ENCODE measurements at regions not wholly inside any gene's neighbourhood (a gene's known extent, or its start where the extent isn't known, plus 50 kb on each side); places are given as distances from the start of the nearest gene placed in this dataset.

GRCh38 chr11:92841719-92842118, 127.7 kb upstream of the MTNR1B start:
- DNase-seq = no peak

GRCh38 chr11:92843455-92843854, 126.0 kb upstream of the MTNR1B start:
- no peak for DNase-seq

GRCh38 chr11:92844197-92844596, 125.3 kb upstream of the MTNR1B start:
- DNase-seq = no peak

GRCh38 chr11:92845390-92845789, 124.1 kb upstream of the MTNR1B start:
- DNase-seq = no peak

DNA sequence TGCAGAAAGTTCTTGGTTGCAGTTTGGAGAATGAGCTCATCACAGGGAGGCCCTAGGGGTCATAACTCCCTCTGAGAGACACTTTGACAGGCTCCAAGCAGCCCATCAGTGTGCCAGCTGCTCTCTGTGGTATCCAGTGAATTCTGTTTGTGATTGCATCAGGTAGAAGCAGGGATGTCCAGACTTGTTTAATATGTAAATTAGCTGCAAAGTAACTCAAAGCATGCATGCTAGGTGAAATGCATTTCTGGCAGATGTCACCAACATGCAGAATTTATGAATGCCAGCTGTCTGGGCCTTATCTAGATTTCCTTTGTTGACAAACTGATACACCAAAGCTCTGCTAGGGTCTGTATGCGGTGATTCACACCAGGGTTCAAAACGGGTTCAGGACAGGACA, 123.6 kb upstream of the MTNR1B start:
- DNase-seq = no peak

DNA sequence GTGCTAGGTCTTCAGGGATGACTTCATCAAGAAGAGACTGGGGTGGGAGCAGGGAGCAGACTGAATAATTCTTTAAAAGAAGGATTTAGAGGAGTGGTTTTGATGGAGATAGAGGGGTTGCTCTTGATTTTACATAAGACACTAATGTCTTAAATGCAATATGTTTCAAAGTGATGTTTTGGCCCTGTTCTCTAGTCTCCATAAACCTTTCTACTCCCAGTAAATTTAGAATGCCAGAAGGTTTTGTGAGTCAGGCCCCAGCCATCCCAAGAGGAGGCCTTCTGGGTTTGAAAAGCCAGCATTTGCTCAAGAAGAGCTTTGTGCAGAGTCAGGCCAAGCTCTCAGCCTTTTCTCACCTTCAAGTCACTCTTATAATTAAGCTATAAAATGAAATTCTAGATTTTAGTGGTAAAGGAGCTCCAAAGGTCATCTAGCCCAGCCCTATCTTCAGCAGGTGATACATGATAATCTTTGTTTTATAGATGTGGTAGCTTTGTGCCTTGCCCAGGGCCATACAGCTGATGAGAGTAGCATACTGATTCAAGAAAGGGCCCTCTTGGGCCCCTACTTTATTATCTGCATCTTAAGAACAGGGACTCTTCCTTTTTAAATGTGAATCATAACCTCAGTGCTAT, 122.8 kb upstream of the MTNR1B start:
- no peak for DNase-seq

- DNase-seq = no peak
Measured at GRCh38 chr11:92848578-92848977, 120.9 kb upstream of the MTNR1B start.

DNA sequence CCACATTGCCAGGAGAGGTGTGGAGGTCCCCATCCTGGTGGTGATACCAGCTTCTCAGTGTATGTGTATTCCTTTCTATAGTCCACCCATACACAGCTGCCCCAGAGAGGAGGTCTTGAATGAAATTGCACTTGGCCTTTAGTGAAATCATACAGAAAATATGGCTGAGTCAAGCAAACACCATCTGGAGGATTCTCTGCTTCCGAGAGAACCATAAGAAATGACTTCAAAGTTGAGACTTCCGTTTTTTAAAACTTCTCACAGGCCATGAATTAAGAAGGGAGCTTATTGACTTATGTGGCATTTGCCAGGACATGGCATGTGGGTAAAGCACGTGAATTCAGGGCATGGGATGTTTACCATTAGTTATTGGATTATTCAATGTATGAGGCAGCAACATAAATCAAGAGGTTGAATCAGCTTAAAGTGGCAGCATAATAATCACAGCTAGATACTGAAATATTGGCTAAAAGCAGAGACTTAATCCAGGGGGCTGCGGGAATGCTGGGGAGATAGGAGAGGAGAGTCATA, 119.1 kb upstream of the MTNR1B start:
- no peak for DNase-seq

- no peak for DNase-seq
Measured at GRCh38 chr11:92852229-92852628, 117.2 kb upstream of the MTNR1B start.

GRCh38 chr11:92852946-92853345, 116.5 kb upstream of the MTNR1B start:
- no peak for DNase-seq

GRCh38 chr11:92854162-92854561, 115.3 kb upstream of the MTNR1B start:
- no peak for DNase-seq

DNA sequence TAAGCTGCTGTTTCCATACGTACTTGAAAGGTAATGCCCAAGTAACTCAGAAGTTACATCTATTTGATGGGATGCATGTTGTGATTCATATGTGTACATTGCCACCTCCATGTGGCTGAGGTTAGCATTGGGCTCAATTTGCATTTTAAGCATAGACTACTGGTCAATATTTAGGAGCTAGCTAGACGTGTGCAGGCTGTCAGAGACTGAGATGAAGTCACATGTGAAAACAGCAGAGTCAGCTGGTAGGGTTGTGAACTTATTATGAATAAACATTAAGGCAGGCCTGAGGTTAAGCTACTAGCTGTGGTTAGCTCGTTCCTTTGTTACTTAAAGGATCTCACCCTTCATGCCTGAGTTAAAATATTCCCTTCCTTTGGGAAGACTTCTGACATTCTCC, 114.5 kb upstream of the MTNR1B start:
- DNase-seq = no peak

- DNase-seq = no peak
Measured at GRCh38 chr11:92855607-92856405, 113.6 kb upstream of the MTNR1B start.

- DNase-seq = no peak
Measured at GRCh38 chr11:92857407-92857806, 112.0 kb upstream of the MTNR1B start.

DNA sequence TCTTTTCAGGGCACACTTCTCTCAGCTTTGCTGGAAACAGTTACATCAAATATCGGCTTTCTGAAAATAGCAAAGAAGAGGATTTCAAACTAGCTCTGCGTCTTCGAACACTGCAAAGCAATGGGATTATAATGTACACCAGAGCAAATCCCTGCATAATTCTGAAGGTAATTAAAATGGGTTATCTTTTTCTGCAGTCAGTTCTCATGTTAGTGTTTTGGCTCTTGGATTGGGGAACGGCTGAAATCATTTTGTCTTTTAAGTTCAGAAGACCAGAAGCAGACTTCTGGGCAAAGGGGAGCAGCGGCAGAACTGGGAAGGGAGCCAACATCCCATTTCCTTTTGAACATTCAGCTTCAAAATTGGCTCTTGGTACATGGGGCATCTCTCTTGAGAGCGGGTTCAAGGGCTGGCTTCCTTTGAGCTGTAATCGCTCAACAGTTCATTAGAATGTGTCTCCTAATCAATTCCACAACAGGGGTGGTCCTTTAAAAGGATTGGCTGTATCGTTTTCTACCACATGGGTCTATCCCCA, 110.2 kb upstream of the MTNR1B start:
- DNase-seq = no peak

GRCh38 chr11:92861634-92862033, 107.8 kb upstream of the MTNR1B start:
- no peak for DNase-seq

DNA sequence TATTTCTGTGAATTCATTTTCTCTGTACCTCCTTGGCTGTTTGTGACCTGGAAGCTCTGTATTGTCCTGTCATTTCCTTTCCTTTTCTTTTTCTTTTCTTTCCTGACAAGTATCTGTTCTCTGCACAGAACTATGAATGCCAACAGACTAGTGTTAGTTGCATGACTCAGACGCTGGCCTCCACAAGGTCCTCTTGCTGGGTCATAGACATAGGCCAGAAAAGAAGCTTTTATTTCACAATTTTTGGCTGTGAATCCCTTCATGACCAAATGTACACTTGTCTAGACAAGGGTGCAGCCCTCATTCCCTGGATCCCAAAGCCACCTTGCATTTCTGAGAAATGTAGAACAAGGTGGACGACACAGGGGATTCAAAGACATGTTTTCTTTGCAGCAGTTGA, 104.1 kb upstream of the MTNR1B start:
- DNase-seq = no peak

DNA sequence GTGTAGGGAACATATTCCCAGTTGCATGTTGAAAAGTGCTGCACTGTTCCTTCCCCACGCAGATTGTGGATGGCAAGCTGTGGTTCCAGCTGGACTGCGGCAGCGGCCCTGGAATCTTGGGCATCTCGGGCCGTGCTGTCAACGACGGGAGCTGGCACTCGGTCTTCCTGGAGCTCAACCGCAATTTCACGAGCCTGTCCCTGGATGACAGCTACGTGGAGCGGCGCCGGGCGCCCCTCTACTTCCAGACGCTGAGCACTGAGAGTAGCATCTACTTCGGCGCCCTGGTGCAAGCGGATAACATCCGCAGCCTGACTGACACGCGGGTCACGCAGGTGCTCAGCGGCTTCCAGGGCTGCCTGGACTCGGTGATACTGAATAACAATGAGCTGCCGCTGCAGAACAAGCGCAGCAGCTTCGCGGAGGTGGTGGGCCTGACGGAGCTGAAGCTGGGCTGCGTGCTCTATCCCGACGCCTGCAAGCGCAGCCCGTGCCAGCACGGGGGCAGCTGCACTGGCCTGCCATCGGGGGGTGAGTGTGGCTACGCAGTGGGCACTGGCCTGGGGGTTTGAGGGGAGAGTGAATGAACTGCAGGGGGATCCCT, 102.7 kb upstream of the MTNR1B start:
- DNase-seq = no peak

GRCh38 chr11:92867913-92868619, 101.4 kb upstream of the MTNR1B start:
- DNase-seq = no peak

DNA sequence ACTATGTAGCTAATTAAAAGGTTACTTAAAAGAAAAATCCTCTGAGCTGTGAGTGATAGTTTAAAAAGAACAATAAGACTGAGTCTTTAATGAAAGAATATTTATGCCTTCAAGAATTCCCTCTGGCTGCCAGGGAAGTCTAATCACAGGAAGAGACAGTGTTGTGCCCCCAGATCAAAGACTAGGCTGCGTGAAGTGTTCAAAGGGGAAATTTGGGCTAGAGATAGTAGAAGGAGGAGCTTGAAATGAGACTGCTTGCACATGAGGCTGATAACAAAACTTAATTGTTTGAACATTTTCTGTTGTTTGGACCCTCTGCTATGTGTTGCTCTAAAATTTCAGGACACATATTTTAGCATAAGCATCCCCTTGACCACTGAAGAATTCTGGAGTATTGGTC, 99.7 kb upstream of the MTNR1B start:
- no peak for DNase-seq

DNA sequence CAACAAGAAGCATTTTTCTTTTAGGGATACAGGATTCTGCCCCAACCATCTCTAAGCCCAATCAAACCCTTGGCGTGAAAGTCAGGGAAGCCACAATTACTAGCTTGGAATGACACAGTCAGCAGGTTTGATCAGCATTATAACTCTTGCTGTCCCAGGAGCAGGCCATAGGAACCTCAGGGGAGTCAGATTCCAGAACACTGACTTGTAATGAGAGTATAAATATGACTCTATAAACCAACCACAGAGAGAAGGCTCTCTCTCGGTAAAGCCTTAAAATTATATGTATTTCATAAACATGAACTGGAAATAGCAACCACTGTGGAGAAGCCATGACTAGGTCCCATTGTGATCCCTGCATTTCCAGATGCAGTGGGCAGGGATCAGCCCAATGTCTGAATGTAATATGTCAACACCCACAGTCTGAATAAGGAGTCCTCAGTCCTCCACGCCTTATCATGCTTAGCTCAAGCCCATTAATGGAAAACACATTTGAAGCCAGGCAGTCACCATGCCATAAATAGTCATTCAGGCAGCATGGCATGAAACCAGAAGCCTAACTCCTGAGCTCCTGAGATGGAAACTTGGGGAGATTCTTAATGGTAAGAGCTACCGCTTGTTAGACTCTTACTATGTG, 99.1 kb upstream of the MTNR1B start:
- DNase-seq = no peak

DNA sequence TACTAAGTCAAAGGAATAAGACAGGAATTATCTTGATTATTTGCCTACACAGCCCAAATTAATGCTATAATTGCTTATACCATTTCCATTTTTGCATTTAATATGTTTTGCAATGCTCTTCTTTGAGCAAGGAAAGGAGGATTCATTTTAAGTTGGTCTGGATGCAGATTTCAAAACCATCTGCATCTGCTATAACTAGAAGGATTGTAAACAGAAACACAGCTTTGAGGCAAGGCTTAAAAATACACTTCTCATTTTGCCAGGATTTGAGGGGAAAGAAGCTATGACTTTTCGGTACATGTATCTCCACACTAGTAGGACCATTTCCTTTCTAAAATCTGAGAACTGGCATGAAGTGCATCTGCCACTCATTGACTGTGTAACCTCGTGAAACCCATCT, 95.9 kb upstream of the MTNR1B start:
- DNase-seq = no peak

Data from left kidney (tissue), 1 donor.